ENCODE measurements at regions not wholly inside any gene's neighbourhood (a gene's known extent, or its start where the extent isn't known, plus 50 kb on each side); places are given as distances from the start of the nearest gene placed in this dataset.

GRCh38 chr2:122884889-122885288, 1129.4 kb downstream of the TSN start:
- TF ChIP-seq ZNF704 (tag by site-specific recombination; IDR thresholded peaks at IDR 0.05) = no peak
- no peak for TF ChIP-seq CTCF (tag by site-specific recombination; IDR thresholded peaks at IDR 0.05)
- no peak for TF ChIP-seq ZNF133 (tag by site-specific recombination; IDR thresholded peaks at IDR 0.05)
- no peak for TF ChIP-seq GLI4 (tag by site-specific recombination; IDR thresholded peaks at IDR 0.05)
- TF ChIP-seq ZNF558 (tag by site-specific recombination; IDR thresholded peaks at IDR 0.05) = no peak
- no peak for TF ChIP-seq ZNF624 (tag by site-specific recombination; IDR thresholded peaks at IDR 0.05)
- no peak for TF ChIP-seq TCF7L2 (IDR thresholded peaks at IDR 0.05; ENCODE audit: borderline replicate concordance, low read depth, low read length)
- TF ChIP-seq ZNF24 (tag by site-specific recombination; IDR thresholded peaks at IDR 0.05) = no peak
- TF ChIP-seq ZBTB1 (tag by site-specific recombination; IDR thresholded peaks at IDR 0.05) = no peak
- TF ChIP-seq ELK4 (IDR thresholded peaks at IDR 0.05; ENCODE audit: borderline replicate concordance, low read depth, low read length) = no peak
- TF ChIP-seq TSHZ1 (tag by site-specific recombination; IDR thresholded peaks at IDR 0.05; ENCODE audit: borderline replicate concordance) = no peak
